NCI-H1417 (cell line): ENCODE measurements at regions not wholly inside any gene's neighbourhood (a gene's known extent, or its start where the extent isn't known, plus 50 kb on each side); places are given as distances from the start of the nearest gene placed in this dataset.

Experiments
- DNase-seq, 3 experiments: peaks; one replicate each; lab custom pipeline; 2025; lab: John Stamatoyannopoulos, UW

GRCh38 chr17:79174905-79175856, 100.6 kb downstream of the ENGASE start:
- DNase-seq, result no peak

- no peak for DNase-seq
Measured at GRCh38 chr17:79174193-79174765, 99.7 kb downstream of the ENGASE start.

- DNase-seq, result no peak
Measured at GRCh38 chr17:79171188-79171587, 96.6 kb downstream of the ENGASE start.

GRCh38 chr17:79169861-79170260, 95.2 kb downstream of the ENGASE start:
- DNase-seq, result no peak

GRCh38 chr17:79169366-79169765, 94.7 kb downstream of the ENGASE start:
- DNase-seq, result no peak

- DNase-seq, result no peak
Measured at GRCh38 chr17:79168486-79169055, 93.9 kb downstream of the ENGASE start.

GRCh38 chr17:79167486-79167885, 92.9 kb downstream of the ENGASE start:
- no peak for DNase-seq

- no peak for DNase-seq
Measured at GRCh38 chr17:79165756-79166473, 91.3 kb downstream of the ENGASE start.

GRCh38 chr17:79164913-79165695, 90.5 kb downstream of the ENGASE start:
- peak in 2 of 3 experiments; percentile 56 to 59 for DNase-seq

- DNase-seq, result peak in 1 of 3 experiments; percentile 33
Measured at GRCh38 chr17:79164408-79164807, 89.8 kb downstream of the ENGASE start.

GRCh38 chr17:79163071-79163470, 88.4 kb downstream of the ENGASE start:
- no peak for DNase-seq

GRCh38 chr17:79162012-79162963, 87.7 kb downstream of the ENGASE start:
- DNase-seq, result peak in 2 of 3 experiments; percentile 21 to 46

GRCh38 chr17:79160980-79161636, 86.5 kb downstream of the ENGASE start:
- DNase-seq, result peak in 2 of 3 experiments; percentile 13 to 52

GRCh38 chr17:79159926-79160325, 85.3 kb downstream of the ENGASE start:
- DNase-seq, result no peak

- DNase-seq, result no peak
Measured at GRCh38 chr17:79159471-79159870, 84.8 kb downstream of the ENGASE start.

GRCh38 chr17:79156463-79157095, 82.0 kb downstream of the ENGASE start:
- DNase-seq, result no peak

GRCh38 chr17:79155701-79156100, 81.1 kb downstream of the ENGASE start:
- no peak for DNase-seq

GRCh38 chr17:79154951-79155585, 80.4 kb downstream of the ENGASE start:
- peak in 2 of 3 experiments; percentile 30 to 37 for DNase-seq

GRCh38 chr17:79154446-79154845, 79.8 kb downstream of the ENGASE start:
- no peak for DNase-seq
